T-helper 1 cell treated with Interleukin-12 subunit alpha and Interleukin-12 subunit beta and Interleukin-4 antibody, amounts not matched to agents 30 μg/mL and 1 μg/mL, for 36 hours (primary cell): ENCODE measurements at regions not wholly inside any gene's neighbourhood (a gene's known extent, or its start where the extent isn't known, plus 50 kb on each side); places are given as distances from the start of the nearest gene placed in this dataset.

Source experiments
- H3K27ac Mint-ChIP-seq: one replicate; pipeline ENCODE4 v1.8.0; 2021; ENCODE audit warnings: mild to moderate bottlenecking, mixed read lengths
- H3K27me3 Mint-ChIP-seq: one replicate; pipeline ENCODE4 v1.8.0; 2021; ENCODE audit warnings: low read depth, mixed read lengths
- H3K36me3 Mint-ChIP-seq: one replicate; pipeline ENCODE4 v1.8.0; 2021; ENCODE audit warnings: low read depth, mixed read lengths
- H3K4me1 Mint-ChIP-seq: one replicate; pipeline ENCODE4 v1.8.0; 2021; ENCODE audit warnings: low read depth, mixed read lengths
- H3K4me3 Mint-ChIP-seq: one replicate; pipeline ENCODE4 v1.8.0; 2021; ENCODE audit warnings: mild to moderate bottlenecking, moderate library complexity, mixed read lengths
- H3K9me3 Mint-ChIP-seq: one replicate; pipeline ENCODE4 v1.8.0; 2021; ENCODE audit warnings: mixed read lengths

GRCh38 chr1:22352355-22352754, 99.3 kb upstream of the ZBTB40 start:
- no peaks in the 10 kb centered on the region for H3K9me3 Mint-ChIP-seq

GRCh38 chr1:22352896-22353295, 98.8 kb upstream of the ZBTB40 start:
- Mint-ChIP-seq H3K4me3 (no peak overlapping the region), H3K9me3 (no peaks in the 10 kb centered on the region), H3K4me1 (no peaks in the 10 kb centered on the region), H3K27ac (no peak overlapping the region), H3K27me3 (peaks cover 53% of the 10 kb centered on the region), H3K36me3 (peaks cover 2% of the 10 kb centered on the region)

More at GRCh38 chr1:22352355-22352754, 99.3 kb upstream of the ZBTB40 start:
- no peaks in the 10 kb centered on the region for H3K4me1 Mint-ChIP-seq
- no peak overlapping the region for H3K27ac Mint-ChIP-seq
- no peak overlapping the region for H3K4me3 Mint-ChIP-seq
- peaks cover 58% of the 10 kb centered on the region for H3K27me3 Mint-ChIP-seq
- peaks cover 2% of the 10 kb centered on the region for H3K36me3 Mint-ChIP-seq

- Mint-ChIP-seq H3K4me1 (no peaks in the 10 kb centered on the region), H3K4me3 (no peak overlapping the region), H3K27ac (no peak overlapping the region), H3K9me3 (no peaks in the 10 kb centered on the region), H3K27me3 (peaks cover 23% of the 10 kb centered on the region), H3K36me3 (peaks cover 2% of the 10 kb centered on the region)
Observed at GRCh38 chr1:22359427-22359826, 92.2 kb upstream of the ZBTB40 start.

- Mint-ChIP-seq H3K9me3 (no peaks in the 10 kb centered on the region), H3K27ac (no peak overlapping the region), H3K27me3 (peaks cover 21% of the 10 kb centered on the region), H3K4me3 (no peak overlapping the region), H3K4me1 (no peaks in the 10 kb centered on the region), H3K36me3 (no peaks in the 10 kb centered on the region)
Observed at GRCh38 chr1:22362626-22363402, 88.8 kb upstream of the ZBTB40 start.

- H3K27ac Mint-ChIP-seq, result no peak overlapping the region
- no peak overlapping the region for H3K4me3 Mint-ChIP-seq
- H3K36me3 Mint-ChIP-seq, result no peaks in the 10 kb centered on the region
- no peaks in the 10 kb centered on the region for H3K4me1 Mint-ChIP-seq
- H3K27me3 Mint-ChIP-seq, result peaks cover 24% of the 10 kb centered on the region
- no peaks in the 10 kb centered on the region for H3K9me3 Mint-ChIP-seq
Observed at GRCh38 chr1:22363403-22364325, 88.0 kb upstream of the ZBTB40 start.

GRCh38 chr1:22364326-22364650, 87.4 kb upstream of the ZBTB40 start:
- Mint-ChIP-seq H3K27ac (no peak overlapping the region), H3K36me3 (no peaks in the 10 kb centered on the region), H3K4me1 (no peaks in the 10 kb centered on the region), H3K4me3 (no peak overlapping the region), H3K27me3 (peaks cover 20% of the 10 kb centered on the region), H3K9me3 (no peaks in the 10 kb centered on the region)

- Mint-ChIP-seq H3K4me1 (no peaks in the 10 kb centered on the region), H3K4me3 (no peak overlapping the region), H3K27ac (no peak overlapping the region), H3K27me3 (peaks cover 15% of the 10 kb centered on the region), H3K36me3 (no peaks in the 10 kb centered on the region), H3K9me3 (no peaks in the 10 kb centered on the region)
Observed at GRCh38 chr1:22364764-22365163, 86.9 kb upstream of the ZBTB40 start.

GRCh38 chr1:22365331-22366295, 86.0 kb upstream of the ZBTB40 start:
- no peak overlapping the region for H3K27ac Mint-ChIP-seq
- H3K4me3 Mint-ChIP-seq, result no peak overlapping the region
- H3K9me3 Mint-ChIP-seq, result no peaks in the 10 kb centered on the region
- H3K4me1 Mint-ChIP-seq, result no peaks in the 10 kb centered on the region
- H3K27me3 Mint-ChIP-seq, result peaks cover 12% of the 10 kb centered on the region
- no peaks in the 10 kb centered on the region for H3K36me3 Mint-ChIP-seq

- H3K27me3 Mint-ChIP-seq, result peaks cover 8% of the 10 kb centered on the region
Observed at GRCh38 chr1:22366346-22366745, 85.3 kb upstream of the ZBTB40 start.

GRCh38 chr1:22368125-22368524, 83.5 kb upstream of the ZBTB40 start:
- peaks cover 11% of the 10 kb centered on the region for H3K27me3 Mint-ChIP-seq
- no peaks in the 10 kb centered on the region for H3K36me3 Mint-ChIP-seq
- H3K9me3 Mint-ChIP-seq, result no peaks in the 10 kb centered on the region
- no peaks in the 10 kb centered on the region for H3K4me1 Mint-ChIP-seq
- H3K27ac Mint-ChIP-seq, result no peak overlapping the region
- no peak overlapping the region for H3K4me3 Mint-ChIP-seq

More at GRCh38 chr1:22366346-22366745, 85.3 kb upstream of the ZBTB40 start:
- no peaks in the 10 kb centered on the region for H3K9me3 Mint-ChIP-seq
- no peaks in the 10 kb centered on the region for H3K4me1 Mint-ChIP-seq
- H3K36me3 Mint-ChIP-seq, result no peaks in the 10 kb centered on the region
- no peak overlapping the region for H3K4me3 Mint-ChIP-seq
- H3K27ac Mint-ChIP-seq, result no peak overlapping the region

- no peak overlapping the region for H3K4me3 Mint-ChIP-seq
- no peak overlapping the region for H3K27ac Mint-ChIP-seq
Observed at GRCh38 chr1:22369294-22370189, 82.1 kb upstream of the ZBTB40 start.

GRCh38 chr1:22370190-22370498, 81.5 kb upstream of the ZBTB40 start:
- Mint-ChIP-seq H3K9me3 (no peaks in the 10 kb centered on the region), H3K27me3 (peaks cover 11% of the 10 kb centered on the region), H3K4me3 (no peak overlapping the region), H3K36me3 (no peaks in the 10 kb centered on the region), H3K4me1 (no peaks in the 10 kb centered on the region), H3K27ac (no peak overlapping the region)

More at GRCh38 chr1:22369294-22370189, 82.1 kb upstream of the ZBTB40 start:
- H3K9me3 Mint-ChIP-seq, result no peaks in the 10 kb centered on the region
- no peaks in the 10 kb centered on the region for H3K36me3 Mint-ChIP-seq
- H3K4me1 Mint-ChIP-seq, result no peaks in the 10 kb centered on the region
- H3K27me3 Mint-ChIP-seq, result peaks cover 11% of the 10 kb centered on the region

- Mint-ChIP-seq H3K36me3 (no peaks in the 10 kb centered on the region), H3K4me1 (no peaks in the 10 kb centered on the region), H3K4me3 (no peak overlapping the region), H3K27me3 (peaks cover 11% of the 10 kb centered on the region), H3K27ac (no peak overlapping the region), H3K9me3 (no peaks in the 10 kb centered on the region)
Observed at GRCh38 chr1:22371408-22371807, 80.2 kb upstream of the ZBTB40 start.
